DMS114 treated with DMSO at 0.1 percent for 48 hours (cell line): ENCODE measurements at regions not wholly inside any gene's neighbourhood (a gene's known extent, or its start where the extent isn't known, plus 50 kb on each side); places are given as distances from the start of the nearest gene placed in this dataset.

ENCODE experiments used
- DNase-seq: peaks from one replicate; lab custom pipeline; 2025; ENCODE audit not compliant: unreplicated experiment; lab: John Stamatoyannopoulos, UW

- no peak for DNase-seq
These were observed 193.7 kb downstream of the TTC39B start for GRCh38 chr9:15113288-15113687.

- DNase-seq, result no peak
These were observed 195.9 kb downstream of the TTC39B start for GRCh38 chr9:15111071-15111470.

GRCh38 chr9:15104826-15105420, 194.7 kb upstream of the FREM1 start:
- DNase-seq, result peak; percentile 14

- no peak for DNase-seq
These were observed 193.1 kb upstream of the FREM1 start for GRCh38 chr9:15103290-15103689.

GRCh38 chr9:15101095-15101494, 190.9 kb upstream of the FREM1 start:
- no peak for DNase-seq

GRCh38 chr9:15100571-15100970, 190.3 kb upstream of the FREM1 start:
- no peak for DNase-seq

- DNase-seq, result no peak
These were observed 186.7 kb upstream of the FREM1 start for GRCh38 chr9:15096972-15097371.

GRCh38 chr9:15086778-15087324, 176.6 kb upstream of the FREM1 start:
- DNase-seq, result no peak

GRCh38 chr9:15086156-15086763, 176.0 kb upstream of the FREM1 start:
- no peak for DNase-seq

GRCh38 chr9:15081021-15081753, 171.0 kb upstream of the FREM1 start:
- no peak for DNase-seq

GRCh38 chr9:15080401-15080800, 170.2 kb upstream of the FREM1 start:
- DNase-seq, result no peak

GRCh38 chr9:15079989-15080388, 169.8 kb upstream of the FREM1 start:
- no peak for DNase-seq

- no peak for DNase-seq
These were observed 167.9 kb upstream of the FREM1 start for GRCh38 chr9:15077946-15078729.

GRCh38 chr9:15073620-15074019, 163.4 kb upstream of the FREM1 start:
- DNase-seq, result no peak

- DNase-seq, result no peak
These were observed 160.5 kb upstream of the FREM1 start for GRCh38 chr9:15070716-15071115.

GRCh38 chr9:15069106-15069505, 158.9 kb upstream of the FREM1 start:
- DNase-seq, result no peak

GRCh38 chr9:15068261-15068660, 158.0 kb upstream of the FREM1 start:
- DNase-seq, result no peak

- DNase-seq, result no peak
These were observed 148.8 kb upstream of the FREM1 start for GRCh38 chr9:15059003-15059402.

- DNase-seq, result no peak
These were observed 148.0 kb upstream of the FREM1 start for GRCh38 chr9:15058236-15058635.

- DNase-seq, result peak; percentile 1
These were observed 145.1 kb upstream of the FREM1 start for GRCh38 chr9:15055284-15055683.

GRCh38 chr9:15048772-15049171, 138.5 kb upstream of the FREM1 start:
- DNase-seq, result no peak
